GM19035 (cell line): ENCODE measurements at regions not wholly inside any gene's neighbourhood (a gene's known extent, or its start where the extent isn't known, plus 50 kb on each side); places are given as distances from the start of the nearest gene placed in this dataset.

ENCODE experiments used
- ATAC-seq: cut with Tn5 transposase; IDR thresholded peaks from one replicate; pipeline ENCODE4 v1.9.1; 2021; ENCODE audit not compliant: unreplicated experiment

GRCh38 chr11:86193297-86194095 is 51.1 kb upstream of the EED start:
- ATAC-seq: peak; percentile 97

- peak; percentile 9 for ATAC-seq
Measured at GRCh38 chr11:86192519-86193257, 51.9 kb upstream of the EED start.

GRCh38 chr11:86191874-86192273 is 52.7 kb upstream of the EED start:
- ATAC-seq: no peak

GRCh38 chr11:86187027-86187426 is 57.5 kb upstream of the EED start:
- no peak for ATAC-seq

- ATAC-seq: no peak
Measured at GRCh38 chr11:86186386-86186785, 58.2 kb upstream of the EED start.

- ATAC-seq: no peak
Measured at GRCh38 chr11:86185381-86185750, 59.2 kb upstream of the EED start.

GRCh38 chr11:86184728-86185380 is 59.7 kb upstream of the EED start:
- no peak for ATAC-seq

- no peak for ATAC-seq
Measured at GRCh38 chr11:86183694-86184093, 60.9 kb upstream of the EED start.

GRCh38 chr11:86182976-86183584 is 61.5 kb upstream of the EED start:
- ATAC-seq: peak; percentile 81

GRCh38 chr11:86181379-86181778 is 63.2 kb upstream of the EED start:
- ATAC-seq: no peak

GRCh38 chr11:86180851-86181250 is 63.7 kb upstream of the EED start:
- no peak for ATAC-seq

GRCh38 chr11:86180423-86180822 is 64.1 kb upstream of the EED start:
- ATAC-seq: no peak

- ATAC-seq: no peak
Measured at GRCh38 chr11:86179646-86180064, 64.9 kb upstream of the EED start.

- ATAC-seq: no peak
Measured at GRCh38 chr11:86177302-86177701, 67.3 kb upstream of the EED start.

- ATAC-seq: peak; percentile 76
Measured at GRCh38 chr11:86176165-86176884, 68.2 kb upstream of the EED start.

GRCh38 chr11:86175626-86176025 is 68.9 kb upstream of the EED start:
- ATAC-seq: no peak

- no peak for ATAC-seq
Measured at GRCh38 chr11:86175191-86175590, 69.4 kb upstream of the EED start.

DNA sequence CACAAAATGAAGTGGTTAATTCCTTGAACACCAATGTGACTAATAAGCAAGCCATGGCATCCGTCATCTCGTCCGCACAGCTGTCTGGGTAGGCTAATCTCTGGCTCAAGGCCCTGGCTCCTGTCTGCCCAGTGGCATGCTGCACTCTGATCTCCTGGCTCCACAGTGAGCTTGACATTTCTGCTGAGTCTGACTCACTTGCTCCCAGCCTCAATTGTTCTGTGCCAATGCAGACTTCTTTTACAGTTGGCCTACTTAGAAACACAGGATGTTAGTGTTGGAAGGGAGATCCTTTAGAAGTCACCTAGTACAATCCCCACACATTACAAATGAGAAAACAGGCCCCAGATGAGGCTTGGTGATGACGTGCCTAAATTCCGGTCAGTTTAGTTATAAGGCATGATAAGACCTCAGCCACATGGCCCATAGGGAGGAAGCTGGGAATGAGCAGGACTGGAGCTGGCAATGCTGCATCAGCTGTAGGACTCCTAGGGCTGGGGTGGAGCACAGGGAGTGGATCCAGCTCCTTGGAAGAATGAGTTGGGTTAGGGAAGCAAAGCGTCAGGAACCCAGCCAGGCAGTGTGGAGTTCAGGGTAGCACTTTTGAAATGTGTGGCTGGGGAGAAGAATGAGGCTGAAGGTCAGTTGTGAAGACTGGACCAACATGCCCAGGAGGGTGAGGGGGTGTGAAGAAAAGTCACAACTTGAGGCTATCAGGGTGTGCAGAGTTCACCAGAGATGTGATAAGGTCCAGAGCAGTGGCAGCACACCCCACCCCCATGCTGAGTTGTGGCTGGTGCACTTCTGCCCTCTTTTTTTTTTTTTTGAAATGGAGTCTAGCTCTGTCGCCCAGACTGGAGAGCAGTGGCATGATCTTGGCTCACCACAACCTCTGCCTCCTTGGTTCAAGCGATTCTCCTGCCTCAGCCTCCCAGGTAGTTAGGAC is 70.2 kb upstream of the EED start:
- no peak for ATAC-seq

- ATAC-seq: no peak
Measured at GRCh38 chr11:86172894-86173293, 71.7 kb upstream of the EED start.

DNA sequence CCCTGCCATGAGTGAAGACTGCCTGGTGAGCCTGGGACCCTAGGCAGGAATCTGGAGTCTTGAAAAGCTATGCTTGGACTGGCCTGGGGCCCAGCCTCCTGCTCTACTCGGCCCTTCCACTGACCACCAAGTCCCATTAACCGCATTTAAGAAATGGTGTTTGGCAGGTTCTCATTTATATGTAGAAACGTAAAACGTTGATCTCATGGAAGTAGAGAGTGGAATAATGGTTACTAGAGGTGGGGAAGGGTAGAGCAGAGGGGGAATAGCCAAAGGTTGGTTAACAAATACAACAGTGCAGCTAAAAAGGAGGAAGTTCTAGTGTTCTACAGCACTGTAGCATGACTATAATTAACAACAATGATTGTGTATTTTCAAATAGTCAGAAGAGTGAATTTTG is 72.9 kb upstream of the EED start:
- no peak for ATAC-seq
